ENCODE measurements at regions not wholly inside any gene's neighbourhood (a gene's known extent, or its start where the extent isn't known, plus 50 kb on each side); places are given as distances from the start of the nearest gene placed in this dataset.

GRCh38 chr22:48416396-48417224 lies 1411.1 kb downstream of the BRD1 start:
- no peak for TF ChIP-seq CTCF (IDR thresholded peaks at IDR 0.05)
- TF ChIP-seq EZH2 (IDR thresholded peaks at IDR 0.05; ENCODE audit: borderline replicate concordance, insufficient read depth, low read depth, low read length, poor library complexity, severe bottlenecking), result no peak
